Liver (tissue), 3 donors: ENCODE measurements at regions not wholly inside any gene's neighbourhood (a gene's known extent, or its start where the extent isn't known, plus 50 kb on each side); places are given as distances from the start of the nearest gene placed in this dataset.

ENCODE experiments used
- CTCF ChIP-seq: fragments of 150-350 bp; IDR thresholded peaks from 2 replicates; pipeline ENCODE4 v1.5.1; 2017; ENCODE audit warnings: improper control_type of control experiment, low read depth, low read length; ENCODE audit not compliant: missing input control
- EGR1 ChIP-seq, 2 donors: IDR thresholded peaks; 2 replicates each; pipeline ENCODE4 v1.6.1; 2016 to 2018; ENCODE audit warnings: antibody characterized with exemption in 2 of 2, low read depth in 2 of 2
- GABPA ChIP-seq, 2 donors: IDR thresholded peaks in 1 of 2; conservative IDR thresholded peaks in 1 of 2; 2 replicates each; pipeline ENCODE4 v1.6.1; 2016; ENCODE audit warnings: antibody characterized with exemption in 2 of 2, mild to moderate bottlenecking in 1 of 2, moderate library complexity in 1 of 2
- JUND ChIP-seq, 2 donors: IDR thresholded peaks; 2 replicates each; pipeline ENCODE4 v1.6.1; 2016; ENCODE audit warnings: antibody characterized with exemption in 2 of 2
- RAD21 ChIP-seq, 2 donors: IDR thresholded peaks; 2 replicates each; pipeline ENCODE4 v1.6.1; 2016; ENCODE audit warnings: antibody characterized with exemption in 2 of 2, mild to moderate bottlenecking in 2 of 2
- RXRA ChIP-seq, 2 donors: IDR thresholded peaks; 2 replicates each; pipeline ENCODE4 v1.6.1; 2017 to 2018; ENCODE audit warnings: antibody characterized with exemption in 2 of 2, mild to moderate bottlenecking in 1 of 2
- SP1 ChIP-seq: IDR thresholded peaks from 2 replicates; pipeline ENCODE4 v1.6.1; 2018; ENCODE audit warnings: antibody characterized with exemption, mild to moderate bottlenecking
- YY1 ChIP-seq: IDR thresholded peaks from 2 replicates; pipeline ENCODE4 v1.6.1; 2016; ENCODE audit warnings: antibody characterized with exemption, mild to moderate bottlenecking
- TF ChIP-seq, protein P1 (sequence below): IDR thresholded peaks from 2 replicates; pipeline ENCODE4 v1.6.1; 2016; ENCODE audit warnings: antibody characterized with exemption
- TF ChIP-seq, protein P2 (sequence below): IDR thresholded peaks from 2 replicates; pipeline ENCODE4 v1.6.1; 2016; ENCODE audit warnings: antibody characterized with exemption
- TF ChIP-seq, protein P3 (sequence below): IDR thresholded peaks from 2 replicates; pipeline ENCODE4 v1.6.1; 2016; ENCODE audit warnings: antibody characterized with exemption
- TF ChIP-seq, protein P4 (sequence below): IDR thresholded peaks from 2 replicates; pipeline ENCODE4 v1.6.1; 2016; ENCODE audit warnings: antibody characterized with exemption, mild to moderate bottlenecking
- donor health status: healthy.
- donor health status: healthy.

GRCh38 chr2:120976501-120977307 lies 241.0 kb downstream of the GLI2 start:
- TF ChIP-seq YY1 (no peak), CTCF (no peak), RXRA (IDR thresholded peaks at IDR 0.05) (no peak), GABPA (IDR thresholded peaks at IDR 0.05 in 1 of 2, conservative IDR thresholded peaks at IDR 0.05 in 1 of 2) (no peak), EGR1 (IDR thresholded peaks at IDR 0.05; ENCODE audit: low read depth in 2 of 2) (no peak), SP1 (no peak), RAD21 (IDR thresholded peaks at IDR 0.05) (no peak), JUND (IDR thresholded peaks at IDR 0.05) (no peak)
- TF ChIP-seq, protein P1, sequence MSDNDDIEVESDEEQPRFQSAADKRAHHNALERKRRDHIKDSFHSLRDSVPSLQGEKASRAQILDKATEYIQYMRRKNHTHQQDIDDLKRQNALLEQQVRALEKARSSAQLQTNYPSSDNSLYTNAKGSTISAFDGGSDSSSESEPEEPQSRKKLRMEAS: no peak
- TF ChIP-seq, protein P2, sequence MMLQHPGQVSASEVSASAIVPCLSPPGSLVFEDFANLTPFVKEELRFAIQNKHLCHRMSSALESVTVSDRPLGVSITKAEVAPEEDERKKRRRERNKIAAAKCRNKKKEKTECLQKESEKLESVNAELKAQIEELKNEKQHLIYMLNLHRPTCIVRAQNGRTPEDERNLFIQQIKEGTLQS: no peak
- TF ChIP-seq, protein P3, sequence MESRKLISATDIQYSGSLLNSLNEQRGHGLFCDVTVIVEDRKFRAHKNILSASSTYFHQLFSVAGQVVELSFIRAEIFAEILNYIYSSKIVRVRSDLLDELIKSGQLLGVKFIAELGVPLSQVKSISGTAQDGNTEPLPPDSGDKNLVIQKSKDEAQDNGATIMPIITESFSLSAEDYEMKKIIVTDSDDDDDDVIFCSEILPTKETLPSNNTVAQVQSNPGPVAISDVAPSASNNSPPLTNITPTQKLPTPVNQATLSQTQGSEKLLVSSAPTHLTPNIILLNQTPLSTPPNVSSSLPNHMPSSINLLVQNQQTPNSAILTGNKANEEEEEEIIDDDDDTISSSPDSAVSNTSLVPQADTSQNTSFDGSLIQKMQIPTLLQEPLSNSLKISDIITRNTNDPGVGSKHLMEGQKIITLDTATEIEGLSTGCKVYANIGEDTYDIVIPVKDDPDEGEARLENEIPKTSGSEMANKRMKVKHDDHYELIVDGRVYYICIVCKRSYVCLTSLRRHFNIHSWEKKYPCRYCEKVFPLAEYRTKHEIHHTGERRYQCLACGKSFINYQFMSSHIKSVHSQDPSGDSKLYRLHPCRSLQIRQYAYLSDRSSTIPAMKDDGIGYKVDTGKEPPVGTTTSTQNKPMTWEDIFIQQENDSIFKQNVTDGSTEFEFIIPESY: no peak
- TF ChIP-seq, protein P4, sequence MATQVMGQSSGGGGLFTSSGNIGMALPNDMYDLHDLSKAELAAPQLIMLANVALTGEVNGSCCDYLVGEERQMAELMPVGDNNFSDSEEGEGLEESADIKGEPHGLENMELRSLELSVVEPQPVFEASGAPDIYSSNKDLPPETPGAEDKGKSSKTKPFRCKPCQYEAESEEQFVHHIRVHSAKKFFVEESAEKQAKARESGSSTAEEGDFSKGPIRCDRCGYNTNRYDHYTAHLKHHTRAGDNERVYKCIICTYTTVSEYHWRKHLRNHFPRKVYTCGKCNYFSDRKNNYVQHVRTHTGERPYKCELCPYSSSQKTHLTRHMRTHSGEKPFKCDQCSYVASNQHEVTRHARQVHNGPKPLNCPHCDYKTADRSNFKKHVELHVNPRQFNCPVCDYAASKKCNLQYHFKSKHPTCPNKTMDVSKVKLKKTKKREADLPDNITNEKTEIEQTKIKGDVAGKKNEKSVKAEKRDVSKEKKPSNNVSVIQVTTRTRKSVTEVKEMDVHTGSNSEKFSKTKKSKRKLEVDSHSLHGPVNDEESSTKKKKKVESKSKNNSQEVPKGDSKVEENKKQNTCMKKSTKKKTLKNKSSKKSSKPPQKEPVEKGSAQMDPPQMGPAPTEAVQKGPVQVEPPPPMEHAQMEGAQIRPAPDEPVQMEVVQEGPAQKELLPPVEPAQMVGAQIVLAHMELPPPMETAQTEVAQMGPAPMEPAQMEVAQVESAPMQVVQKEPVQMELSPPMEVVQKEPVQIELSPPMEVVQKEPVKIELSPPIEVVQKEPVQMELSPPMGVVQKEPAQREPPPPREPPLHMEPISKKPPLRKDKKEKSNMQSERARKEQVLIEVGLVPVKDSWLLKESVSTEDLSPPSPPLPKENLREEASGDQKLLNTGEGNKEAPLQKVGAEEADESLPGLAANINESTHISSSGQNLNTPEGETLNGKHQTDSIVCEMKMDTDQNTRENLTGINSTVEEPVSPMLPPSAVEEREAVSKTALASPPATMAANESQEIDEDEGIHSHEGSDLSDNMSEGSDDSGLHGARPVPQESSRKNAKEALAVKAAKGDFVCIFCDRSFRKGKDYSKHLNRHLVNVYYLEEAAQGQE: no peak
